Heart right ventricle (tissue), 16 donors: ENCODE measurements at regions not wholly inside any gene's neighbourhood (a gene's known extent, or its start where the extent isn't known, plus 50 kb on each side); places are given as distances from the start of the nearest gene placed in this dataset.

ENCODE experiments used
- ATAC-seq, 8 donors: fragments of 200-7000 bp; cut with Tn5 transposase; one replicate each; pipeline ENCODE4 v1.9.1; 2020; ENCODE audit warnings: mild to moderate bottlenecking in 8 of 8, moderate library complexity in 8 of 8, moderate number of reproducible peaks in 1 of 8
- DNase-seq, 2 donors: peaks; one replicate each; pipeline ENCODE4 v3.0.0-alpha.2; 2020
- H3K27ac ChIP-seq, 10 donors: fragments of 200-600 bp; sonication (generic) in 2 of 10; one replicate each; pipeline versions ENCODE4 v1.5.0 to v1.8.0; 2020 to 2022; ENCODE audit warnings: mild to moderate bottlenecking in 3 of 10
- H3K27me3 ChIP-seq, 7 donors: fragments of 200-600 bp; one replicate each; pipeline ENCODE4 v1.8.0; 2021 to 2022; ENCODE audit warnings: mild to moderate bottlenecking in 2 of 7
- H3K36me3 ChIP-seq, 9 donors: fragments of 200-600 bp; sonication (generic) in 1 of 9; one replicate each; pipeline versions ENCODE4 v1.5.0 to v1.8.0; 2020 to 2022; ENCODE audit warnings: mild to moderate bottlenecking in 2 of 9
- H3K4me1 ChIP-seq, 9 donors: fragments of 200-600 bp; sonication (generic) in 1 of 9; one replicate each; pipeline versions ENCODE4 v1.5.0 to v1.8.0; 2020 to 2022; ENCODE audit warnings: mild to moderate bottlenecking in 4 of 9
- H3K4me3 ChIP-seq, 10 donors: fragments of 200-600 bp; sonication (generic) in 2 of 10; one replicate each; pipeline versions ENCODE4 v1.5.0 to v1.8.0; 2020 to 2022; ENCODE audit warnings: mild to moderate bottlenecking in 7 of 10, moderate library complexity in 2 of 10
- H3K9me3 ChIP-seq, 11 donors: fragments of 200-600 bp in 10 of 11; sonication (generic) in 2 of 11; one replicate each; pipeline versions ENCODE4 v1.5.0 to v1.8.0; 2013 to 2022; ENCODE audit warnings: mild to moderate bottlenecking in 2 of 11, control low read depth in 1 of 11, moderate library complexity in 1 of 11
- WGBS, 2 donors: extraction: QIAGEN DNeasy Blood & Tissue Kit; methylation state at CpG; one replicate each; pipeline ENCODE4 v1.1.7; 2013; ENCODE audit warnings: inconsistent platforms in 1 of 2; 5-methylcytosine and 5-hydroxymethylcytosine counted together
- intact Hi-C, 10 donors: fragments of 100-400 bp; cut with DNase I; formaldehyde crosslinking; loops; one replicate each; pipeline versions ENCODE4 v1.11.1 to v1.14.2; 2022
- TF ChIP-seq, protein P1 (sequence below), 9 donors: fragments of 200-600 bp; sonication (generic) in 2 of 9; IDR thresholded peaks; one replicate each; pipeline versions ENCODE4 v1.5.0 to v1.8.0; 2021 to 2022; ENCODE audit warnings: antibody characterized with exemption in 9 of 9, mild to moderate bottlenecking in 5 of 9, moderate library complexity in 1 of 9
- donor health status: Arrhythmogenic right ventricular cardiomyopathy.
- donor health status: ischemic (EF 13 %, LVEDD 7.1; RV severe dilation, severe dysfunction).
- donor health status: healthy with polysubstance abuse.
- donor health status: DM: no; HTN: yes; CAD: no.
- donor health status: DM: no; HTN: no; CAD: no.
- donor health status: ischemic (EF 25% LVEDD 6.9; RV normal size, moderate dysfunction).
- donor health status: ischemic (EF 25% LVEDD 5.7; RV mildly dilated, moderate dysfunction).
- donor health status: healthy.
- donor health status: DM: yes; HTN: yes; CAD: no.
- donor health status: Ischemic cardiomyopathy.
- donor health status: ischemic (EF 35%, LVEDD 5.7; RV mildly dilated, moderate dysfunction).
- donor health status: nonischemic (EF 11% LVEDD 7.7; RV severe dilation, severe dysfunction).
- donor health status: DM: yes; HTN: yes; CAD: no.
- donor health status: PGD.
- donor health status: ischemic (EF 29% LVEDD 5.4; RV normal size, mild dysfunction).
- donor health status: nonischemic (EF 23%, LVEDD 6.1; RV moderate dilation, normal function).

DNA sequence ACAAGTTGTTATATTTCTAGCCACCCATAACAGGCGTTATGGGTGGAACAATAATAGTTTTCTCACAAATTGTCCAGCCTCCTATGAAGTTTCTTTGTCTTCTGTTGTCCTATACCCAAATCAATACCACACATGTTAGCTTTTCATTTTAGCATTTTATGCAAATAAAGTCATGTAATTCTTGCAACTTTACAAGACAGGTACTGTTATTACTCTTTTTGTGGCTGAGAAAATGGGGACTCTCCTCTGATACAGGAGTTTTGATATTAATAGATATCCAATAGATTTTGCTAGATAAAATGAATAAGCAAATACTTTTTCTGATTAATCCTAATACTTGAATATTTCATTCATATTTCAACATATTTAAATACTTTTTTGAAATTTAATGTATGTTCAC, 151.0 kb downstream of the PMAIP1 start:
- H3K36me3 ChIP-seq = no peaks in the 10 kb centered on the region
- TF ChIP-seq, protein P1, sequence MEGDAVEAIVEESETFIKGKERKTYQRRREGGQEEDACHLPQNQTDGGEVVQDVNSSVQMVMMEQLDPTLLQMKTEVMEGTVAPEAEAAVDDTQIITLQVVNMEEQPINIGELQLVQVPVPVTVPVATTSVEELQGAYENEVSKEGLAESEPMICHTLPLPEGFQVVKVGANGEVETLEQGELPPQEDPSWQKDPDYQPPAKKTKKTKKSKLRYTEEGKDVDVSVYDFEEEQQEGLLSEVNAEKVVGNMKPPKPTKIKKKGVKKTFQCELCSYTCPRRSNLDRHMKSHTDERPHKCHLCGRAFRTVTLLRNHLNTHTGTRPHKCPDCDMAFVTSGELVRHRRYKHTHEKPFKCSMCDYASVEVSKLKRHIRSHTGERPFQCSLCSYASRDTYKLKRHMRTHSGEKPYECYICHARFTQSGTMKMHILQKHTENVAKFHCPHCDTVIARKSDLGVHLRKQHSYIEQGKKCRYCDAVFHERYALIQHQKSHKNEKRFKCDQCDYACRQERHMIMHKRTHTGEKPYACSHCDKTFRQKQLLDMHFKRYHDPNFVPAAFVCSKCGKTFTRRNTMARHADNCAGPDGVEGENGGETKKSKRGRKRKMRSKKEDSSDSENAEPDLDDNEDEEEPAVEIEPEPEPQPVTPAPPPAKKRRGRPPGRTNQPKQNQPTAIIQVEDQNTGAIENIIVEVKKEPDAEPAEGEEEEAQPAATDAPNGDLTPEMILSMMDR (IDR thresholded peaks at IDR 0.05) = no peak
- DNase-seq = no peak
- no peaks in the 10 kb centered on the region for H3K4me1 ChIP-seq
- H3K9me3 ChIP-seq = peaks cover 0 to 10% (median 0%) of the 10 kb centered on the region in 11 donors
- intact Hi-C loops = no loop called here
- 70 to 82% methylated on average over 1 of the region's 1 CpG for WGBS, 2 donors
- no peak overlapping the region for H3K4me3 ChIP-seq
- no peak for ATAC-seq
- no peak overlapping the region for H3K27ac ChIP-seq
- H3K27me3 ChIP-seq = no peaks in the 10 kb centered on the region

DNA sequence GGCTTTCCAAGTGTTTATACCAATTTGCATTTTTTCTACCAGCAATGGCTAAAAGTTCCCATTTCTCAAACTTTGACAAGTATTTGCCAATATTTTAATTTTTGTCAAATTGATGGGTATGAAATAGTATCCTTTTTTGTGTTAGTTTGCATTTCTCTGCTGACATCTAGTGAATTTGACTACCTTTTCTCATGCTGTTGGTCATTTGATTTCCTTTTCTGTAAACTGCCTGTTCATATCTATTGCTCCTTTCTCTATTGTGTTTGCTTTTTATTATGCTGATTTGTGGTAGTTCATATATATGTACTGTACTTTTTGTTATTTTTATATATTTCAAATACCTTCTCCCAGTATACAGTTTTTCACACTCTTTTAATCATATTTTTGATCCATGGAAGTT, 149.4 kb downstream of the PMAIP1 start:
- intact Hi-C loops = no loop called here
- Histone ChIP-seq H3K4me3 (no peak overlapping the region), H3K4me1 (no peaks in the 10 kb centered on the region), H3K27me3 (no peaks in the 10 kb centered on the region), H3K27ac (no peak overlapping the region), H3K36me3 (no peaks in the 10 kb centered on the region), H3K9me3 (peaks cover 0 to 10% (median 0%) of the 10 kb centered on the region in 11 donors)
- TF ChIP-seq, protein P1 (IDR thresholded peaks at IDR 0.05) = no peak
- DNase-seq = no peak
- no peak for ATAC-seq

DNA sequence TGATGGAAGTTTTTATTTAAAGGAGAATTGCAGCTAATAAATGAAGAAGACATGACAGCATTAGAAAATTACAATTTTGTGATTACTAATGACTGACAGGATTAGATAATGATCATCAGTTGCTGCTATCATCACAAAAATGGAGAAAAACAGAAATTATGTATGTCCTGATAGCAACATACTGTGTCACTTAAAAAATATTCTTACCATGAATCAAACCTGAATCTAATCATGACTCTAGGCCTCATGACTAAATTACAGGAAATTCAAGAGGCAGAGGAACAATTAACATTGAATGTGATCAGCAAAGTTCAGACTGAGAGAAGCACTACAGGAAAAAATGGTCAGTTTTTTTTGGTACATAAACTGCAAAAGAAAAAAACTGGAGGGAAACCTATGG, 147.8 kb downstream of the PMAIP1 start:
- intact Hi-C loops = no loop called here
- Histone ChIP-seq H3K27ac (no peak overlapping the region), H3K36me3 (no peaks in the 10 kb centered on the region), H3K4me3 (no peak overlapping the region), H3K27me3 (no peaks in the 10 kb centered on the region), H3K4me1 (no peaks in the 10 kb centered on the region), H3K9me3 (peaks cover 0 to 10% (median 0%) of the 10 kb centered on the region in 11 donors)
- TF ChIP-seq, protein P1 (IDR thresholded peaks at IDR 0.05) = no peak
- no peak for DNase-seq
- ATAC-seq = no peak

DNA sequence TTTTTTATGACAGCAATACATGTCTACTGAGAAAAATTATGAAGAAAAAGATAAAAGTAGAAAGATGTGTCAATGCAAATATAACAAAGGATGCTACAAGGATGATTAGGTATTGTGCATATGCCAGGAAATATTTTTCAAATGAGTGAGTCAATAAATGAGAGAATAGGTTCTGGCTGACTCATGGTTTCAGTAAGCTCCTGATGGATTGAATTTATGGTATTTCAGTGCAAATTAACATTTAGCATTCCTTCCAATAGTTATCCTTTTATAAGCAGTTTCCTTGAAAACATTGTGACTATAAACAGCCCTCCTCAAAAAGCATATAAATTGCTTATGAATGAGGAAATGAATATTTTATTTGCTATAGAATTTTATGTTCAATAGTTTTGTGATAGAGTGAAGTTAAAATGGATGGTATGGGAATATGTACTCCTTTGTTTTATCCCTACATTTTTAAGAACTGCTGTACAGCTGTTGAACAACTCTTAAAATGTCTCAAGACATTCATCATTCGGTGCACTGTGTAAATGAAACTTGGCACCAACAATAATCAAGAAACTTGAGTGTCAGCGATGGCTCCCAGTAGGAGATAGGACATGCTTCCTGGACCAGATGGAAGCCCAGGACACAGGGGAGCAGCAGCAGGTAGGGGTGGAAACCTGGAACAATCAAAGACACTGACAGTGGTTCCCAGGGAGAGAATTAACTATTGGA, 144.7 kb downstream of the PMAIP1 start:
- H3K4me1 ChIP-seq = no peaks in the 10 kb centered on the region
- no peak overlapping the region for H3K27ac ChIP-seq
- no peak overlapping the region for H3K4me3 ChIP-seq
- intact Hi-C loops = no loop called here
- H3K9me3 ChIP-seq = peaks cover 0 to 7% (median 0%) of the 10 kb centered on the region in 11 donors
- DNase-seq = no peak
- TF ChIP-seq, protein P1 (IDR thresholded peaks at IDR 0.05) = no peak
- no peak for ATAC-seq
- H3K36me3 ChIP-seq = no peaks in the 10 kb centered on the region
- WGBS, 2 donors = 74 to 88% methylated on average over 2 of the region's 2 CpGs
- peaks cover 0 to 3% (median 0%) of the 10 kb centered on the region in 7 donors for H3K27me3 ChIP-seq
